ENCODE measurements at regions not wholly inside any gene's neighbourhood (a gene's known extent, or its start where the extent isn't known, plus 50 kb on each side); places are given as distances from the start of the nearest gene placed in this dataset.

- CTCF ChIA-PET: no interaction called here
- POLR2A ChIA-PET: no interaction called here
- DNase-seq (ENCODE audit: low read depth, low spot score): no peak
- Histone ChIP-seq H3K9me3 (ENCODE audit: control insufficient read depth, insufficient read depth, low read length) (no peaks in the 10 kb centered on the region; the same call in 1 of the 2 replicates), H3K4me3 (ENCODE audit: low read depth, low read length) (no peak overlapping the region), H3K27me3 (ENCODE audit: control insufficient read depth, insufficient read depth, low read length) (peaks cover 2% of the 10 kb centered on the region), H3K27ac (ENCODE audit: low read depth, low read length) (no peak overlapping the region)
- TF ChIP-seq CTCF (IDR thresholded peaks at IDR 0.05; ENCODE audit: low read depth, low read length): no peak
Observed at GRCh38 chr15:80308002-80308401, 56.0 kb upstream of the CTXND1 start.

- peaks cover 2% of the 10 kb centered on the region for H3K27me3 ChIP-seq (ENCODE audit: control insufficient read depth, insufficient read depth, low read length)
- no peak overlapping the region for H3K4me3 ChIP-seq (ENCODE audit: low read depth, low read length)
- ChIA-PET CTCF (interaction anchor here (0.5 to 1.9 kb wide), 10 partner anchors 9 to 970 kb away, joined by 3 to 8 read pairs (median 4); no protein-coding TSS in a partner anchor), POLR2A (no interaction called here)
- no peaks in the 10 kb centered on the region; the same call in 1 of the 2 replicates for H3K9me3 ChIP-seq (ENCODE audit: control insufficient read depth, insufficient read depth, low read length)
- no peak overlapping the region for H3K27ac ChIP-seq (ENCODE audit: low read depth, low read length)
- TF ChIP-seq CTCF (IDR thresholded peaks at IDR 0.05; ENCODE audit: low read depth, low read length): peak; percentile 63
- no peak for DNase-seq (ENCODE audit: low read depth, low spot score)
Observed at GRCh38 chr15:80309769-80310384, 57.9 kb upstream of the CTXND1 start.

GRCh38 chr15:80310776-80311175, 58.8 kb upstream of the CTXND1 start:
- no peak for DNase-seq (ENCODE audit: low read depth, low spot score)
- no peak overlapping the region for H3K27ac ChIP-seq (ENCODE audit: low read depth, low read length)
- ChIA-PET POLR2A (no interaction called here), CTCF (interaction anchor here (0.6 kb wide), 1 partner anchor 928 kb away, joined by 3 read pairs; no protein-coding TSS in a partner anchor)
- H3K9me3 ChIP-seq (ENCODE audit: control insufficient read depth, insufficient read depth, low read length): no peaks in the 10 kb centered on the region; the same call in 1 of the 2 replicates
- TF ChIP-seq CTCF (IDR thresholded peaks at IDR 0.05; ENCODE audit: low read depth, low read length): no peak
- peaks cover 2% of the 10 kb centered on the region for H3K27me3 ChIP-seq (ENCODE audit: control insufficient read depth, insufficient read depth, low read length)
- H3K4me3 ChIP-seq (ENCODE audit: low read depth, low read length): no peak overlapping the region

- CTCF ChIA-PET: no interaction called here
- POLR2A ChIA-PET: no interaction called here
- Histone ChIP-seq H3K4me3 (ENCODE audit: low read depth, low read length) (no peak overlapping the region), H3K27me3 (ENCODE audit: control insufficient read depth, insufficient read depth, low read length) (no peaks in the 10 kb centered on the region), H3K9me3 (ENCODE audit: control insufficient read depth, insufficient read depth, low read length) (no peaks in the 10 kb centered on the region), H3K27ac (ENCODE audit: low read depth, low read length) (no peak overlapping the region)
- DNase-seq (ENCODE audit: low read depth, low spot score): no peak
- TF ChIP-seq CTCF (IDR thresholded peaks at IDR 0.05; ENCODE audit: low read depth, low read length): no peak
Observed at GRCh38 chr15:80315289-80315987, 63.4 kb upstream of the CTXND1 start.

Measured in AG04450 (cell line).